PFSK-1 (cell line): ENCODE measurements at regions not wholly inside any gene's neighbourhood (a gene's known extent, or its start where the extent isn't known, plus 50 kb on each side); places are given as distances from the start of the nearest gene placed in this dataset.

Experiments
- FOXP2 ChIP-seq: optimal IDR thresholded peaks from 2 replicates; pipeline ENCODE3; 2011; ENCODE audit warnings: borderline replicate concordance, control low read depth, inconsistent platforms; ENCODE audit not compliant: insufficient read depth; ENCODE audit errors: extremely low read length, extremely low read depth
- POLR2AphosphoS5 ChIP-seq: IDR thresholded peaks from 2 replicates; pipeline ENCODE4 v1.6.1; 2012; ENCODE audit warnings: low read depth, mild to moderate bottlenecking, control low read depth, low read length, moderate library complexity
- REST ChIP-seq, 2 experiments: IDR thresholded peaks; 2 replicates each; pipeline versions ENCODE4 v1.6.1 to v1.8.0; 2011 to 2012; ENCODE audit warnings: low read depth in 2 of 2, low read length in 2 of 2, control low read depth in 1 of 2, inconsistent platforms in 1 of 2, mild to moderate bottlenecking in 1 of 2, moderate library complexity in 1 of 2; ENCODE audit not compliant: insufficient read depth in 1 of 2
- SIN3A ChIP-seq: IDR thresholded peaks from 2 replicates; pipeline ENCODE4 v1.6.1; 2012; ENCODE audit warnings: mild to moderate bottlenecking, low read length, moderate library complexity, borderline replicate concordance; ENCODE audit not compliant: insufficient read depth
- TAF1 ChIP-seq: IDR thresholded peaks from 2 replicates; pipeline ENCODE4 v1.6.1; 2012; ENCODE audit warnings: low read length, control low read depth, borderline replicate concordance; ENCODE audit not compliant: insufficient read depth

- TF ChIP-seq SIN3A (no peak), POLR2AphosphoS5 (no peak), FOXP2 (no peak), TAF1 (no peak), REST (IDR thresholded peaks at IDR 0.05; ENCODE audit: insufficient read depth in 1 of 2, low read depth in 2 of 2, low read length in 2 of 2) (no peak)
These were observed 515.2 kb upstream of the RGS18 start for GRCh38 chr1:191643060-191643459.

GRCh38 chr1:191648939-191649338 lies 509.3 kb upstream of the RGS18 start:
- TF ChIP-seq TAF1 (no peak), POLR2AphosphoS5 (no peak), FOXP2 (no peak), SIN3A (no peak), REST (IDR thresholded peaks at IDR 0.05; ENCODE audit: insufficient read depth in 1 of 2, low read depth in 2 of 2, low read length in 2 of 2) (no peak)

- TF ChIP-seq SIN3A (no peak), REST (IDR thresholded peaks at IDR 0.05; ENCODE audit: insufficient read depth in 1 of 2, low read depth in 2 of 2, low read length in 2 of 2) (no peak), POLR2AphosphoS5 (no peak), TAF1 (no peak), FOXP2 (no peak)
These were observed 496.2 kb upstream of the RGS18 start for GRCh38 chr1:191662051-191662450.

- TF ChIP-seq REST (IDR thresholded peaks at IDR 0.05; ENCODE audit: insufficient read depth in 1 of 2, low read depth in 2 of 2, low read length in 2 of 2) = no peak
These were observed 495.5 kb upstream of the RGS18 start for GRCh38 chr1:191662746-191663145.

GRCh38 chr1:191668525-191668924 lies 489.7 kb upstream of the RGS18 start:
- no peak for TF ChIP-seq REST (IDR thresholded peaks at IDR 0.05; ENCODE audit: insufficient read depth in 1 of 2, low read depth in 2 of 2, low read length in 2 of 2)
- no peak for TF ChIP-seq POLR2AphosphoS5
- TF ChIP-seq TAF1 = no peak
- TF ChIP-seq FOXP2 = no peak
- TF ChIP-seq SIN3A = no peak
